ENCODE measurements at regions not wholly inside any gene's neighbourhood (a gene's known extent, or its start where the extent isn't known, plus 50 kb on each side); places are given as distances from the start of the nearest gene placed in this dataset.
"Not testable (repeated sequence)": the region's sequence is repeated elsewhere in the genome, so short reads cannot be mapped to it uniquely, and the experiment has no call there.

DNA sequence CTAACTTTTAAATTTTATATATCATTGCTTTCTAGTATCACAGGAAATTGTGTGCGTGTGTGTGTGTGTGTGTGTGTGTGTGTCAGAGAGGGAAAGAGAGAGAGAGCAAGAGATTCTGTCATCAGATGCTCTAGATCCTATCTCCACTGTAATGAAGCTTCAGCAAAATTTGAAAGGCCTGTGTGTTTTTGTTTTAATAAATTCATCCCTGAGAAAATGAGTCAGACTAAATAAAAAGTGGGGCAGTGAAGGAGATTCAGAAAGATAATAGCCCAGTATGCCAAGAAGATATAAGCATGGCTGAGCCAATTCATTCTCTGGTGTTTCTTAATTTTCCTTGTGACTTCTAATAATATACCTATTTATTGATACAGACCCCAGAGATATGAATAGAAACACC is 184.2 kb upstream of the TMEM196 start:
- Mint-ChIP-seq H3K9me3 (peaks cover 5% of the 10 kb centered on the region), H3K27me3 (ENCODE audit: low read depth) (no peaks in the 10 kb centered on the region), H3K4me3 (no peak overlapping the region), H3K36me3 (ENCODE audit: insufficient read depth) (no peaks in the 10 kb centered on the region), H3K4me1 (ENCODE audit: low read depth) (no peaks in the 10 kb centered on the region)
- ATAC-seq: no peak
- DNase-seq: no peak

DNA sequence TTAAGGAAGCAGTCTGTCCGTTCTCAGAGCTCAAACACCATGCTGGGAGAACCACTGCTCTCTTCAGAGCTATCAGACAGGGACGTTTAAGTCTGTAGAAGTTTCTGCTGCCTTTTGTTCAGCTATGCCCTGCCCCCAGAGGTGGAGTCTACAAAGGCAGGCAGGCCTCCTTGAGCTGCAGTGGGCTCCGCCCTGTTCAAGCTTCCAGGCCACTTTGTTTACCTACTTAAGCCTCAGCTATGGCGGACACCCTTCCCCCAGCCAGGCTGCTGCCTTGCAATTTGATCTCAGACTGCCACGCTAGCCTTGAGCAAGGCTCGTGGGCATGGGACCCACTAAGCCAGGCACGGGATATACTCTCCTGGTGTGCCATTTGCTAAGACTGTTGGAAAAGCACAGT is 180.7 kb upstream of the TMEM196 start:
- H3K27me3 Mint-ChIP-seq (ENCODE audit: low read depth); H3K36me3 Mint-ChIP-seq (ENCODE audit: insufficient read depth); DNase-seq; ATAC-seq; H3K4me3 Mint-ChIP-seq; H3K4me1 Mint-ChIP-seq (ENCODE audit: low read depth): not testable (repeated sequence)
- H3K9me3 Mint-ChIP-seq: peaks cover 16% of the 10 kb centered on the region

DNA sequence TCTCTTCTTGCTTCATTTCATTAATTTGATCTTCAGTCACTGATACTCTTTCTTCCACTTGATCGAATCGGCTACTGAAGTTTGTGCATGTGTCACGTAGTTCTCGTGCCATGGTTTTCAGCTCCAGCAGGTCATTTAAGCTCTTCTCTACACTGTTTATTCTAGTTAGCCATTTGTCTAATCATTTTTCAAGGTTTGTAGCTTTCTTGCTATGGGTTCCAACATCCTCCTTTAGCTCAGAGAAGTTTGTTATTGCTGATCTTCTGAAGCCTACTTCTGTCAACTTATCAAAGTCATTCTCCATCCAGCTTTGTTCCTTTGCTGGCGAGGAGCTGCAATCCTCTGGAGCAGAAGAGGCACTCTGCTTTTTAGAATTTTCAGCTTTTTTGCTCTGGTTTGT is 180.0 kb upstream of the TMEM196 start:
- ATAC-seq; H3K4me1 Mint-ChIP-seq (ENCODE audit: low read depth); H3K4me3 Mint-ChIP-seq; DNase-seq; H3K36me3 Mint-ChIP-seq (ENCODE audit: insufficient read depth); H3K27me3 Mint-ChIP-seq (ENCODE audit: low read depth): not testable (repeated sequence)
- peaks cover 18% of the 10 kb centered on the region for H3K9me3 Mint-ChIP-seq

DNA sequence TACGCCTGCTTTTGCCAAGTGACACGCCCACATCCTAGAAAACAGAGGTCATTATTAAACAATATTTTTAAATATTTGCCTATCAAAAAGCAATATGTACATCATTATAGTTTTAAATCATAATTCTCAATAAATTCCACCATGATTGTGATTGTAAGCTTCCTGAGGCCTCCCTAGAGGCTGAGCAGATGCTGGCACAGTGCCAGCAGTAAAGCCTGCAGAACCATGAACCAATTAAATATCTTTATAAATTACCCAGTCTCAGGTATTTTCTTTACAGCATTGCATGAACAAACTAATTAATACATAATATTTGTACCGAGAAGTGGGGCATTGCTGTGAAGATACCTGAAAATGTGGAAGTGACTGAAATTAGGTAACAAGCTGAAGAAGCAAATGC is 174.7 kb upstream of the TMEM196 start:
- DNase-seq (no peak), ATAC-seq (no peak)
- H3K36me3 Mint-ChIP-seq (ENCODE audit: insufficient read depth): no peaks in the 10 kb centered on the region
- H3K27me3 Mint-ChIP-seq (ENCODE audit: low read depth): no peaks in the 10 kb centered on the region
- no peaks in the 10 kb centered on the region for H3K4me1 Mint-ChIP-seq (ENCODE audit: low read depth)
- H3K9me3 Mint-ChIP-seq: peaks cover 23% of the 10 kb centered on the region
- no peak overlapping the region for H3K4me3 Mint-ChIP-seq

DNA sequence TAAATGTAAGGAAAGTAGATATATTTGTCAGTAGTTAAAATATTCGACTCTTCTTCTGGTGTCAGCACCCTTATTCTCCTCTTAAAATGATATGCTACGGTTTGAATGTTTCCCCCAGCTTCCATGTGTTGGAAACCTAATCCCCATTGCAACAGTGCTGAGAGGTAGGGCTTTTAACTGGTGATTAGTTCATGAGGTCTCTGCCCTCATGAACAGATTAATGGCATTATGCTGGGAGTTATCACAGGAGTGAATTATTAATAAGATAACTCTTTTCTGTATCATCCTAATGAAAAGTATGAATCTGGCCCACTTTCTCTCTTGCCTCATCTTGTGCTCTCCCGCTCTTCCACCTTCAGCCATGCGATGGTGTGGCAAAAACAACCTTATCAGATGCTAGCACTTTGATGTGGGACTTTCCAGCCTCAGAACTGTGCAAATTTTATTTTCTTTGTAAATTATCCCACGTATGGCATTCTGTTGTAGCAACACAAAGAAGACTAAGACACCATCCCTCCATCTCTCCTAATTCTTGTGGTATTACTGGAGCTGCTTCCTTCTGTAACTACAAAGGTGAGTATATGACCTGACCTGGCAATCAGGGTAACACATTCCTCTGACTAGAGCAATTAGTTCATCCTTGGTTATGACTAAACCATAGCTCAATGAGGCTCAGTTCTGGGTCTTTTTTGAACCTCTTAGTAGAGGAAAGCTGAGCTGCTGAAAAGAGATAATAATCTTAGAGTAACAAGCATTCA is 171.1 kb upstream of the TMEM196 start:
- no peaks in the 10 kb centered on the region for H3K4me1 Mint-ChIP-seq (ENCODE audit: low read depth)
- no peaks in the 10 kb centered on the region for H3K36me3 Mint-ChIP-seq (ENCODE audit: insufficient read depth)
- no peak for ATAC-seq

DNA sequence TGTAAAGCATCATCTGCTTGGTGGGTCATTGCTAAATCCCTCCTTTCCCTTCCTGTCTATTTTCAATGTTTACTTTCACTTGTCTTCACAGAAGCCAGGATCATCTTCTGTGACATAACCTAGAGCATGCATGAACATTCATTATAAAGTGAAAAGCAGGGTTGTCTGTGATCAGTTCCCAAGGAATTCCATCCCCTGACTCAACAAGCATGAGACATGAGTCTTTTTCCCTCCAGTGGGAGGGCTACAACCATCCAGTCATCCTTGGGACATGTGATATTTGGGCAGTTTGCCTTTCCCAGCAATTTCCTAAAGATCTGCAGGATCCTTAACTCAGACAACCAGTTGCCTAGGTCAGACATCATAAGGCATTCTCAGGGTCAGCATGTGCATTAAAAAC is 166.3 kb upstream of the TMEM196 start:
- peaks cover 13% of the 10 kb centered on the region for H3K9me3 Mint-ChIP-seq
- H3K4me1 Mint-ChIP-seq (ENCODE audit: low read depth): no peaks in the 10 kb centered on the region
- no peaks in the 10 kb centered on the region for H3K27me3 Mint-ChIP-seq (ENCODE audit: low read depth)
- DNase-seq: no peak
- H3K36me3 Mint-ChIP-seq (ENCODE audit: insufficient read depth): no peaks in the 10 kb centered on the region
- no peak overlapping the region for H3K4me3 Mint-ChIP-seq
- ATAC-seq: no peak

More for the DNA sequence above, 171.1 kb upstream of the TMEM196 start:
- Mint-ChIP-seq H3K9me3 (peaks cover 11% of the 10 kb centered on the region), H3K4me3 (no peak overlapping the region), H3K27me3 (ENCODE audit: low read depth) (no peaks in the 10 kb centered on the region)
- DNase-seq: no peak

DNA sequence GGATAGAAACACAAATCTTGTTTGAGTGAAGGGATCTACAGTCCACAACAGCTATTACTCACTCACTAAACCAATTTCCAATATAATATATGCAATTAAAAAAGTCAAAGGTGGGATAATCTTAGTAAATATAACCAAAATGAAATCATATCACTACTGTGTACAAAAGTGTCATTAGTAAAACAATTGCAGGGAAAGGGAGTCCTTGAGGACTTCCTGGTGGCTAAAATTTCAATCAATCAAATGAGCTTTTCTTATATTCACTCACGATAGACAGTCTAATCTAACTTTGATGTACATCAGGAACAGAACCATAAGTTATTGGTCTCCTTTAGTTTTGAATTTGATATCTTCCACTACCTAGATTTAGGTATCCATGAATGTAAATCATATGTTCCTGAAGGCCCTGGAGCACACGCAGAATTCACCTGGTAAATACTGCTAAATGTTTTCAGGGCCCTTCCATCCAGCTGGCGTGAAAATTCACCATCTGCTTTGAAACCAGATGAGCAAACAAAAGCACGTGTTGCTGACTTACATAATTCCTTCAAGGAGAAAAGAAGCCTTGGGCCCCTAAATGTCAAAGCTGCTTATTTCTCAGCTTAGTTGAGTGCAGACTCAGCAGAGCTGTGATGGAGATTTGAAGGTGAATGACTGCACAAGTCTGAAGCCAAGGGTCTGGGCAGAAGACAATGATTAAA is 159.3 kb upstream of the TMEM196 start:
- ATAC-seq (no peak), DNase-seq (no peak)
- no peaks in the 10 kb centered on the region for H3K4me1 Mint-ChIP-seq (ENCODE audit: low read depth)
- H3K9me3 Mint-ChIP-seq: peaks cover 16% of the 10 kb centered on the region
- no peak overlapping the region for H3K4me3 Mint-ChIP-seq
- H3K36me3 Mint-ChIP-seq (ENCODE audit: insufficient read depth): no peaks in the 10 kb centered on the region
- H3K27me3 Mint-ChIP-seq (ENCODE audit: low read depth): no peaks in the 10 kb centered on the region

DNA sequence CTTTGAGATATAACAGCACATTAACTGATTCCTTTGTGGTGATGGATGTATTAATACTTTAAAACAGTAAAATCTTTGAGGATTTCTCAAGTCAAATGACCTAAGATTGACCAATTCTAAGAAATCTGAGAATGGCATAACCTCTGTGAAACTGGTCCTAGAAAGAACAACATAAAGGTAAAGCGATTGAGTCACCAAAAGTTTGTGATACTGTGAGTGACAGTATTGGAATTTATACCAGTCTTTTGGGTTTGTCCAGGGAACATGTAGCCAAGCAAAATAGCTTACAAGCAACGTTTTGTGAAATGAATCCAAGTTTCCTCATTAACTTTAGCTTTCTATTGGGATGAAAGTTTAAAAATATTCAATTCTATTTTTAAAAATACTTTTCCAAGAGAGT is 157.4 kb upstream of the TMEM196 start:
- no peaks in the 10 kb centered on the region for H3K36me3 Mint-ChIP-seq (ENCODE audit: insufficient read depth)
- ATAC-seq (no peak), DNase-seq (no peak)
- no peak overlapping the region for H3K4me3 Mint-ChIP-seq
- no peaks in the 10 kb centered on the region for H3K27me3 Mint-ChIP-seq (ENCODE audit: low read depth)
- no peaks in the 10 kb centered on the region for H3K4me1 Mint-ChIP-seq (ENCODE audit: low read depth)
- peaks cover 7% of the 10 kb centered on the region for H3K9me3 Mint-ChIP-seq

DNA sequence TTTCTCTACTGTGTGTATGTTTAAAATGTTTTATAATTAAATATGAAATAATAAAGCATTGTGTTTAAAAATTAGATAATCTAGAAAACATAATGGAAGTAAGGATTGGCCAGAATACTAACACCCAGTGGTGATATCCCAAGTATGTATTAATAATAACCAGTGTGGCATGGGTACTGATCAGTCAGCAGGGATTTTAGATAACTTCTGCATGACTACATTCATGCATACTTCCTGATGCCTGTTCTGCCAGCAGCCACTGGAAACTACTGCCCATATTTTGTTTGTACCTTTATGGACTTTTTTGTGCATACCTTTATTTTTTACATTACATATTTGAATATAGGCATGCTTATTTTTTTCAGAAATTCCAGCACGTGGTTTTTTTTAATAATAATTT is 156.6 kb upstream of the TMEM196 start:
- Mint-ChIP-seq H3K36me3 (ENCODE audit: insufficient read depth) (no peaks in the 10 kb centered on the region), H3K9me3 (peaks cover 4% of the 10 kb centered on the region), H3K27me3 (ENCODE audit: low read depth) (no peaks in the 10 kb centered on the region), H3K4me1 (ENCODE audit: low read depth) (no peaks in the 10 kb centered on the region), H3K4me3 (no peak overlapping the region)
- DNase-seq: no peak
- ATAC-seq: no peak

DNA sequence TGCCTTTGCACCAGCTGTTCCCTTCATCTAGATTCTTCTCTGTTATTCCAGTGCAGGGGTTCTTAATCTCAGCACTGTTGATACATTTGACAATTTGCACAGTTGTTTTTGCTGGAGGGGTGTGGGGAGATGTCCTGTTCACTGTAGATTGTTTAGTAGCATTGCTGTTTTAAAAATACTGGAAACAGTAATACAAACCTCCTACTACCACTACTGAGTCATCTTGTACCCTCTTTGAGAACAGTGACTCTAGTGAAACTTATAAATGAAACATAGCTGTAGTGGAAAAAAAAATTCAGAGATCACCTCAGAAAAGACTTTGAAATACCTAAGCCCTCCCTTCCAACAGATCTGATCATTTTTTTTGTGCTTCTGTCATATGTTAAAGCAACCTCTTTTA is 154.8 kb upstream of the TMEM196 start:
- Mint-ChIP-seq H3K4me1 (ENCODE audit: low read depth) (no peaks in the 10 kb centered on the region), H3K4me3 (no peak overlapping the region), H3K27me3 (ENCODE audit: low read depth) (no peaks in the 10 kb centered on the region), H3K9me3 (peaks cover 3% of the 10 kb centered on the region), H3K36me3 (ENCODE audit: insufficient read depth) (no peaks in the 10 kb centered on the region)
- no peak for ATAC-seq
- DNase-seq: no peak

DNA sequence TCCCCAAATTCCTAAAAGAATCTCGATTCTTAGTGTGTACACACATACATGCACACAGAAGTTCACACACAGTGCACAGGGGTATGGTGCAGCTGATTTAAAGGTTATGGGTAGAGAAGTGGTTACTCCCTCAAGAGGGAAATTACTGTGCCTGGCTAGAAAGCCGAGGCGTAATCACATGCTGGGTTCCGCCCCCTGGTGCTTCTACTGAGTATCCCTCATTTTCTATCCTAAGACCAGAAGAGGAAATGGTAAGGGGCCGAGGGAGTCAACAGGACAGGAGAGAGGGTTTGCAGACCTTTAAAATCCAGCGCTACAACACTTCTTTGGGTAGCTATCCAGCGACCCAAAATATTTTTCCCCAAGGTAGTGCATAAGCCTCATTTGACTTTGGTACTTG is 147.3 kb upstream of the TMEM196 start:
- ATAC-seq (no peak), DNase-seq (no peak)
- H3K4me3 Mint-ChIP-seq: no peak overlapping the region
- H3K9me3 Mint-ChIP-seq: peaks cover 3% of the 10 kb centered on the region
- H3K36me3 Mint-ChIP-seq (ENCODE audit: insufficient read depth): no peaks in the 10 kb centered on the region
- H3K4me1 Mint-ChIP-seq (ENCODE audit: low read depth): no peaks in the 10 kb centered on the region
- H3K27me3 Mint-ChIP-seq (ENCODE audit: low read depth): no peaks in the 10 kb centered on the region

DNA sequence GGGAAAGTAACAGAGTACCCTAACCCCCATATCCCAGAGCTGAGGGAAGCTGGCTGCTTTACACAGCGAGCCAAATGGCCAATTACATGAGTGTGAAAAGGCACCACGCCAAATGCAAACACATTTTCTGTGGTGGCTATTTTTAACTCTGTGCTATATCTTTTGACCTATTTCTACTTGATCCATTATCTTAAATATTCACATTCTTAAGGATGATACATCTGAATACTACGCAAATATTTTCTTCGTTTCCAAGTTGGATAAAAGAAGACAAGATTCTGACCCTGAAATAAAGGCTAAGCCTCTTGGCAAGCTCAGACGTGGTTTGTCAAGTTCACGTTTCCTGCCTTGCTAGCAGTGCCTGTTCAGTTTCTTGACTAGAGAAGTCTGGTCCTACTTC is 146.7 kb upstream of the TMEM196 start:
- no peak for DNase-seq
- H3K4me1 Mint-ChIP-seq (ENCODE audit: low read depth): no peaks in the 10 kb centered on the region
- no peaks in the 10 kb centered on the region for H3K27me3 Mint-ChIP-seq (ENCODE audit: low read depth)
- no peak overlapping the region for H3K4me3 Mint-ChIP-seq
- peaks cover 3% of the 10 kb centered on the region for H3K9me3 Mint-ChIP-seq
- ATAC-seq: no peak
- H3K36me3 Mint-ChIP-seq (ENCODE audit: insufficient read depth): no peaks in the 10 kb centered on the region

DNA sequence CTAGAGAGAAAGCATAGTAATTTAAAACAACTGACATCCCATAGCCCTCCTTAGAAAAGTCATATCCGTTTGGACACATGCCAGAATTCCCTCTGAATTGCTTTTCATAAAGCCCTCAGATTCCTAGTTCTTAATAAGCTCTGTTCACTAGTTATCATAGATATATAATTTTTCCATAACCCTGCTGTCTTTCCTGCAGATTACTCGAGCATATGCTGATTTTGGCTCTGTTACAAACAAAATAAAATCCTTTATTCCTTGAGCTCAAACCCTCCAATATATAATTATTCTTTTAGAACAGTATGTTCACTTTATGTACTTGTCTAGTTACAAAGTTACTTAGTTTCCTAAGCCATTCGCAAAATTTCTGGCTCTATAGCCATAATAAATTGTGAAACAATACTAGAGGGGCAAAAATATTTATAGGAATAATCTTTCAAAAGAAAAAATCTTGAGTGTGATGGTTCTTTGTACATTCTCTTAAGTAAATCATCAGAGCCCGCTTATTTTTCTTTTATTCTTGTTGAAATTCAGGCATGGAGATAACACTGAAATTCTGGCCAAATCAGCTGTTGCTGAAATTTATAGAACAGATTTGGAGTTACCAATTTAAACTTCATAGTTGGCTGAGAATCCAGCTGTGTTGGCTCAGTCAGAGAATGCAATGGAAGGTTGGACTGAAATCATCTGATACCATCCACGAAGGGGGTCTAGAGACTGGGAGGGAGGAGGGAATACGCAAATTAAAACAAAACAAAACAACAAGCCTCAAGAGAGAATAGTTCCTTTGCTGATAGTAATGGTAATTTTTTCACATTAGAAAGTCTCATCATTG is 146.1 kb upstream of the TMEM196 start:
- no peaks in the 10 kb centered on the region for H3K27me3 Mint-ChIP-seq (ENCODE audit: low read depth)

DNA sequence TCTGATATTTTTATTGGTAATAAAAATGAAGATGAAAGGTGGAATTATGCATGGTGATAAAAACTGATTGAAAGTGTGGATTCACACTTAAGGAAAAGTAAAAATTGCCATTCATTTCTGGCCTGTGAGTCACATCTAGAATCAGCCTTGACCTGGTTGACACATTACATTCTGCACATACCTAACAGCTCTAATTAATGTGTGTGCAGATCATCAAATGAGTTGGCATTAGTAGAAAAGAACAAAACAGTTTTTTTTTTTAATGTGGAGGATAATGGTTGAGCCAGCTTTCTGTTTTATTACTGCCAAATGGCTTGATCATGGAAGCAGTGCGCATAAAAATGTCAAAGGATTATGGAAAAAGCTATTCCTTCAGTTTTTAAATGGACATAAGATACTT is 142.6 kb upstream of the TMEM196 start:
- ATAC-seq (no peak), DNase-seq (no peak)
- no peak overlapping the region for H3K4me3 Mint-ChIP-seq
- no peaks in the 10 kb centered on the region for H3K9me3 Mint-ChIP-seq
- H3K27me3 Mint-ChIP-seq (ENCODE audit: low read depth): no peaks in the 10 kb centered on the region
- no peaks in the 10 kb centered on the region for H3K4me1 Mint-ChIP-seq (ENCODE audit: low read depth)
- no peaks in the 10 kb centered on the region for H3K36me3 Mint-ChIP-seq (ENCODE audit: insufficient read depth)

More for the DNA sequence above, 146.1 kb upstream of the TMEM196 start:
- no peak overlapping the region for H3K4me3 Mint-ChIP-seq
- H3K36me3 Mint-ChIP-seq (ENCODE audit: insufficient read depth): no peaks in the 10 kb centered on the region
- peaks cover 3% of the 10 kb centered on the region for H3K9me3 Mint-ChIP-seq
- ATAC-seq: no peak
- DNase-seq: no peak
- no peaks in the 10 kb centered on the region for H3K4me1 Mint-ChIP-seq (ENCODE audit: low read depth)

Measured in activated T-cell treated with anti-CD3 and anti-CD28 coated beads, Interleukin-2, amount 50 U/mL, for 4 hours (primary cell).